SJCRH30 (cell line): ENCODE measurements at regions not wholly inside any gene's neighbourhood (a gene's known extent, or its start where the extent isn't known, plus 50 kb on each side); places are given as distances from the start of the nearest gene placed in this dataset.

Experiments
- DNase-seq, 2 experiments: peaks; one replicate each; pipeline ENCODE4 v3.0.0-alpha.2; 2015 to 2020
- H3K27ac ChIP-seq: fragments of 250-450 bp; sonication (Bioruptor Pico); 2 replicates; pipeline ENCODE4 v1.5.1; 2020; ENCODE audit warnings: mild to moderate bottlenecking, moderate library complexity
- H3K27me3 ChIP-seq: fragments of 250-450 bp; sonication (Bioruptor Pico); 2 replicates; pipeline ENCODE4 v1.5.1; 2020; ENCODE audit warnings: mild to moderate bottlenecking, moderate library complexity
- H3K36me3 ChIP-seq: fragments of 250-450 bp; sonication (Bioruptor Pico); 2 replicates; pipeline ENCODE4 v1.5.1; 2020; ENCODE audit warnings: mild to moderate bottlenecking, moderate library complexity
- H3K4me1 ChIP-seq: fragments of 250-450 bp; sonication (Bioruptor Pico); 2 replicates; pipeline ENCODE4 v1.5.1; 2020; ENCODE audit warnings: mild to moderate bottlenecking, moderate library complexity
- H3K4me3 ChIP-seq: fragments of 250-450 bp; sonication (Bioruptor Pico); 2 replicates; pipeline ENCODE4 v1.5.1; 2020; ENCODE audit warnings: mild to moderate bottlenecking, moderate library complexity
- H3K9me3 ChIP-seq: fragments of 250-450 bp; sonication (Bioruptor Pico); replicated peaks from 2 replicates; pipeline ENCODE4 v1.5.1; 2020; ENCODE audit warnings: mild to moderate bottlenecking, moderate library complexity

- Histone ChIP-seq H3K27me3 (no peaks in the 10 kb centered on the region), H3K36me3 (no peaks in the 10 kb centered on the region), H3K4me3 (no peak overlapping the region), H3K9me3 (no peaks in the 10 kb centered on the region), H3K4me1 (peaks cover 29% of the 10 kb centered on the region), H3K27ac (peak overlapping the region; percentile 88)
- peak in 1 of 2 experiments; percentile 24 for DNase-seq
Measured at GRCh38 chr11:70531281-70532065, 133.1 kb downstream of the CTTN start.

DNA sequence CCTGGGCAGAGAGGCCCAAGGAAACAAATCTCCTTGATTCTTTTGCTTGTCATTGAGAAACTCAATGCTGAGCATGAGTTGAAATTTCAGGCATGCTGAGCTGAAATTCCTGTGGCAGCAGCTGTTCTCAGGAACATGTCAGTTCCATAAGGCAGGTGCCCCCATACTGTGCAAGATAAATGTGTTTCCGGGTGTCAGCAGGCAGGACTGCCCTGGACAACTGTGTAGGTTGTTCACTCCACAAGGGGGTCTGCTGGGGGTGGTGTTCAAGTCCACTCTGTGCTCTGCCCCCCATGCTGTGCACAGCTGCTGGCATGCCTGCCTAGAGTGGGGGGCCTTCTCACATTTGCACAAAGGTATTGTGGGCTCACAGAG, 133.7 kb downstream of the CTTN start:
- H3K4me1 ChIP-seq = peaks cover 27% of the 10 kb centered on the region
- DNase-seq = peak; percentile 77 to 78
- H3K27ac ChIP-seq = peak overlapping the region; percentile 88

GRCh38 chr11:70532731-70533130, 134.4 kb downstream of the CTTN start:
- H3K4me3 ChIP-seq = no peak overlapping the region
- peak; percentile 32 to 47 for DNase-seq
- H3K36me3 ChIP-seq = no peaks in the 10 kb centered on the region
- no peaks in the 10 kb centered on the region for H3K27me3 ChIP-seq
- H3K4me1 ChIP-seq = peaks cover 20% of the 10 kb centered on the region
- H3K9me3 ChIP-seq = no peaks in the 10 kb centered on the region
- H3K27ac ChIP-seq = peak overlapping the region; percentile 88

More for the DNA sequence above, 133.7 kb downstream of the CTTN start:
- no peak overlapping the region for H3K4me3 ChIP-seq
- H3K9me3 ChIP-seq = no peaks in the 10 kb centered on the region
- no peaks in the 10 kb centered on the region for H3K27me3 ChIP-seq
- no peaks in the 10 kb centered on the region for H3K36me3 ChIP-seq

- Histone ChIP-seq H3K9me3 (no peaks in the 10 kb centered on the region), H3K27ac (no peak overlapping the region), H3K36me3 (no peaks in the 10 kb centered on the region), H3K27me3 (no peaks in the 10 kb centered on the region), H3K4me3 (no peak overlapping the region), H3K4me1 (peaks cover 20% of the 10 kb centered on the region)
- DNase-seq = no peak
Measured at GRCh38 chr11:70535191-70535971, 137.1 kb downstream of the CTTN start.

GRCh38 chr11:70536051-70536877, 137.9 kb downstream of the CTTN start:
- no peaks in the 10 kb centered on the region for H3K9me3 ChIP-seq
- H3K36me3 ChIP-seq = no peaks in the 10 kb centered on the region
- H3K4me3 ChIP-seq = no peak overlapping the region
- no peaks in the 10 kb centered on the region for H3K27me3 ChIP-seq
- no peak for DNase-seq
- H3K4me1 ChIP-seq = peaks cover 18% of the 10 kb centered on the region
- no peak overlapping the region for H3K27ac ChIP-seq

DNA sequence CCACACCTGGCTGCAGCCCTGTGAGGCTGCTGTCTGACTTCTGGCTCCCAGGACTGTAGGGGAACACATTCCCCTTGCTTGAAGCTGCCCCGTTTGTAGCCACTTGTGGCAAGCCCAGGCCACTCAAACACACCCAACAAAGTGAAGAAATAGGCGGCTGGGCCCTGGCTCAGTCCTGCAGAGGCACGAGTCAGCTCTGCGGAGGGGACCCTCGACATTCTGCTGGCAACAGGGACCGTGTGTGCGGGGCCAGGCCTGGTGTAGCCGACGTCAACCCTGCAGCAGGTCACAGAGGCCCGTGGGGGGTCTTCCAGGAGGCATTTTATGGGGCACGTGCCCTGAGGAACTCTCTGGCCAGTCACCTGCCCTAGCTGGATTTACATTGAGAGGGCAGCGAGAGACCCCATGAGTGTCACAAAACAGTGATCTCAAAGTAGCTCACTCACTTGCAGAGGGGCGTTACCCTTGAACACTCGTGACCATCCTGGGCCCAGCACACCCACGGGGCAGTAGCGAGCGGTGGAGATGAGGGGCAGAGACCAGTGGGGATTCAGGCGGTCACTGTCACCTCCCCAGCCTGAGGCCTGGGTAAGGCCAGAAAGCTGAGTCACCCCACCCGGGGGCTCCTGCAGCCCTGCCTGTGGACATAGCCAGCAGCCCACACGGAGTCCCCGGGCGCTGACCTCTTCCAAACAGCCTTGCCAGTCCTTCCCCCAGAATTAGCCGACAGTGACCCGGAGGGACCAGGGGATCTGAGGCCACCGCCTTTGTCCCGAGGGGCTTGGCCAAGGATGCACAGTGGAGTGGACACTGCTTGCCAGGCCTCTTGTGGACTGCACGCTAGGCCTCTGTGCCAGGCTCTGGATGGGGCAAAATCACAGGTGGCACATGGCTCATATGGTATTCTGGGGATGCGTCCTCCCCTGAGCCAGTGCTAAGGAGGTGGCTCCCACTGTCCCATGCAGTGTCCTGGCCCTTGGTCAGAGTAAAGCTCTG, 139.5 kb downstream of the CTTN start:
- H3K9me3 ChIP-seq = no peaks in the 10 kb centered on the region
- no peak for DNase-seq
- H3K4me3 ChIP-seq = no peak overlapping the region
- peaks cover 2% of the 10 kb centered on the region; the same call in 1 of the 2 replicates for H3K4me1 ChIP-seq
- no peaks in the 10 kb centered on the region for H3K27me3 ChIP-seq
- no peak overlapping the region for H3K27ac ChIP-seq
- H3K36me3 ChIP-seq = no peaks in the 10 kb centered on the region

DNA sequence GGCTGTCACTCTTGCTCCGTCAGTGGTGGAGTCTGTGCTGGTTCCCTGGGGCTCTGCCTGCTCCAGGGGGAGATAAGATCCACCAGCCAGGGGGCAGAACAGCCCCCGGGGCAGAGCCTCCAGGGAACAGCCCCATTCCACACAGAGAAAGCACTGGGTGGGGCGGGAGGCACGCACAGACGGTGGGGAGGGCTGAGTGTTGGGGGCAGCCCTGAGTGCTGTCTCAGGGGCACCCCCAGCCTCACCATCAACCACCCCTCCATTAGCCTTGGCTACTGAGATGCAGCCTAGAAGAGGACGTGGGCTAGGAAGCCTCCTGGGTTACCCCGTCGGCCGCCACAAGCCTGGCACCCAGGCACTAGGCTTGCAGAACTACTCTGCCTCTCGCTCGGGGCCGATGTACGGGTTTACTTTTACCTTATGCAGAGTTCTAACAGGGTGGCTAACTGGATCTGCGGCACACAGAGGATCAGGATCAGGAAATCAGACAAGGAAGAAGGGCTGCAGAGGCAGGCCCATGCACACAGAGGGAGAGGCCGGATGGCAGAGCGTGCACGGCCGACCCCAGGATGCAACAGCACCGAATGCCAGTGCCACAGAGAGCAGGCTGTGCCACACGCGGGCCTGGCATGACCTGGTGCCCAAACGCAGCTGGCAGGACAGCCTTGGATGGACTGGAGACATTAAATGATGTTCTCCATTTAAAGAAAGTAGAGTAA, 140.5 kb downstream of the CTTN start:
- Histone ChIP-seq H3K27ac (no peak overlapping the region), H3K9me3 (no peaks in the 10 kb centered on the region), H3K36me3 (no peaks in the 10 kb centered on the region), H3K4me1 (no peaks in the 10 kb centered on the region), H3K4me3 (no peak overlapping the region), H3K27me3 (no peaks in the 10 kb centered on the region)
- no peak for DNase-seq

- no peaks in the 10 kb centered on the region for H3K27me3 ChIP-seq
- no peak for DNase-seq
- no peak overlapping the region for H3K27ac ChIP-seq
- H3K36me3 ChIP-seq = no peaks in the 10 kb centered on the region
- H3K9me3 ChIP-seq = no peaks in the 10 kb centered on the region
- H3K4me3 ChIP-seq = no peak overlapping the region
- peaks cover 6% of the 10 kb centered on the region for H3K4me1 ChIP-seq
Measured at GRCh38 chr11:70539360-70540095, 141.2 kb downstream of the CTTN start.

GRCh38 chr11:70540196-70540595, 141.9 kb downstream of the CTTN start:
- Histone ChIP-seq H3K4me1 (peaks cover 10% of the 10 kb centered on the region), H3K36me3 (no peaks in the 10 kb centered on the region), H3K27me3 (no peaks in the 10 kb centered on the region), H3K9me3 (no peaks in the 10 kb centered on the region), H3K4me3 (no peak overlapping the region), H3K27ac (no peak overlapping the region)
- DNase-seq = no peak

GRCh38 chr11:70541176-70541575, 142.8 kb downstream of the CTTN start:
- Histone ChIP-seq H3K9me3 (no peaks in the 10 kb centered on the region), H3K4me1 (peaks cover 14% of the 10 kb centered on the region), H3K27me3 (no peaks in the 10 kb centered on the region), H3K27ac (no peak overlapping the region), H3K36me3 (no peaks in the 10 kb centered on the region), H3K4me3 (no peak overlapping the region)
- DNase-seq = no peak

- no peak for DNase-seq
- H3K27ac ChIP-seq = no peak overlapping the region
- H3K4me1 ChIP-seq = peaks cover 18% of the 10 kb centered on the region
- no peak overlapping the region for H3K4me3 ChIP-seq
- no peaks in the 10 kb centered on the region for H3K36me3 ChIP-seq
- no peaks in the 10 kb centered on the region for H3K9me3 ChIP-seq
- no peaks in the 10 kb centered on the region for H3K27me3 ChIP-seq
Measured at GRCh38 chr11:70541699-70542098, 143.4 kb downstream of the CTTN start.

GRCh38 chr11:70542406-70542805, 144.1 kb downstream of the CTTN start:
- Histone ChIP-seq H3K36me3 (no peaks in the 10 kb centered on the region), H3K27ac (no peak overlapping the region), H3K4me1 (peaks cover 22% of the 10 kb centered on the region), H3K27me3 (no peaks in the 10 kb centered on the region), H3K9me3 (no peaks in the 10 kb centered on the region), H3K4me3 (no peak overlapping the region)
- DNase-seq = no peak

- H3K27me3 ChIP-seq = no peaks in the 10 kb centered on the region
- DNase-seq = no peak
- H3K4me3 ChIP-seq = no peak overlapping the region
- H3K4me1 ChIP-seq = peaks cover 26% of the 10 kb centered on the region
- H3K36me3 ChIP-seq = no peaks in the 10 kb centered on the region
- H3K9me3 ChIP-seq = no peaks in the 10 kb centered on the region
- H3K27ac ChIP-seq = no peak overlapping the region
Measured at GRCh38 chr11:70542811-70543210, 144.5 kb downstream of the CTTN start.
